ENCODE measurements at regions not wholly inside any gene's neighbourhood (a gene's known extent, or its start where the extent isn't known, plus 50 kb on each side); places are given as distances from the start of the nearest gene placed in this dataset.

GRCh38 chr13:90834700-90835099 lies 512.8 kb upstream of the MIR17HG start:
- DNase-seq (ENCODE audit: low read depth in 1 of 2, low spot score in 1 of 2), result no peak
- H3K27ac ChIP-seq, result no peak overlapping the region
- no peak for TF ChIP-seq HMGXB4 (CRISPR knock-in tag; IDR thresholded peaks at IDR 0.05; ENCODE audit: borderline replicate concordance)
- TF ChIP-seq GATA3 (IDR thresholded peaks at IDR 0.05; ENCODE audit: borderline replicate concordance), result no peak
- no peak for TF ChIP-seq NPAS2 (CRISPR knock-in tag; IDR thresholded peaks at IDR 0.05; ENCODE audit: borderline replicate concordance)
- no peak for TF ChIP-seq BHLHE40 (IDR thresholded peaks at IDR 0.05; ENCODE audit: low read depth, low read length)
- no peak for TF ChIP-seq PBX3 (IDR thresholded peaks at IDR 0.05)
- no peak for TF ChIP-seq ZSCAN20 (CRISPR knock-in tag; IDR thresholded peaks at IDR 0.05)
- TF ChIP-seq FOSB (CRISPR knock-in tag; IDR thresholded peaks at IDR 0.05), result no peak
- TF ChIP-seq FOSL2 (IDR thresholded peaks at IDR 0.05), result no peak
- no peak for TF ChIP-seq FOSL2 (CRISPR knock-in tag; IDR thresholded peaks at IDR 0.05)
- TF ChIP-seq EP300 (IDR thresholded peaks at IDR 0.05), result no peak
- no peak for TF ChIP-seq ELK1 (IDR thresholded peaks at IDR 0.05; ENCODE audit: low read depth, low read length)
- no peak for TF ChIP-seq HES2 (IDR thresholded peaks at IDR 0.05)
- TF ChIP-seq KDM5A (IDR thresholded peaks at IDR 0.05), result no peak
- 62% methylated on average over 5 of the region's 5 CpGs for WGBS (ENCODE audit: missing lambda C conversion rate)
- no peak for FAIRE-seq
- ChIA-PET POLR2A (no interaction called here), CTCF (no interaction called here)
- H3K4me2 ChIP-seq, result no peak overlapping the region
- no peaks in the 10 kb centered on the region for H3K4me1 ChIP-seq
- no peak for ATAC-seq
- H3K9me3 ChIP-seq, result no peaks in the 10 kb centered on the region
- H3K4me3 ChIP-seq, result no peak overlapping the region

GRCh38 chr13:90835826-90836225 lies 511.7 kb upstream of the MIR17HG start:
- no peak for FAIRE-seq
- H3K4me3 ChIP-seq, result no peak overlapping the region
- H3K27ac ChIP-seq, result no peak overlapping the region
- TF ChIP-seq E2F6 (IDR thresholded peaks at IDR 0.05; ENCODE audit: borderline replicate concordance, low read depth), result no peak
- no peak for TF ChIP-seq CTCF (IDR thresholded peaks at IDR 0.05)
- no peak for TF ChIP-seq CHD4 (IDR thresholded peaks at IDR 0.05; ENCODE audit: borderline replicate concordance)
- TF ChIP-seq RNF2 (IDR thresholded peaks at IDR 0.05; ENCODE audit: borderline replicate concordance, low read depth), result no peak
- no peak for TF ChIP-seq ZNF302 (CRISPR knock-in tag; IDR thresholded peaks at IDR 0.05)
- TF ChIP-seq KDM5A (IDR thresholded peaks at IDR 0.05), result no peak
- TF ChIP-seq SMC3 (IDR thresholded peaks at IDR 0.05), result no peak
- TF ChIP-seq EP300 (IDR thresholded peaks at IDR 0.05), result no peak
- TF ChIP-seq HMGXB4 (CRISPR knock-in tag; IDR thresholded peaks at IDR 0.05; ENCODE audit: borderline replicate concordance), result no peak
- TF ChIP-seq PBX3 (IDR thresholded peaks at IDR 0.05), result no peak
- no peak for TF ChIP-seq HES2 (IDR thresholded peaks at IDR 0.05)
- TF ChIP-seq RCOR1 (IDR thresholded peaks at IDR 0.05; ENCODE audit: low read depth, low read length), result no peak
- no peak for TF ChIP-seq ZSCAN20 (CRISPR knock-in tag; IDR thresholded peaks at IDR 0.05)
- no peak for ATAC-seq
- H3K9me3 ChIP-seq, result no peaks in the 10 kb centered on the region
- POLR2A ChIA-PET, result no interaction called here
- CTCF ChIA-PET, result no interaction called here
- no peak for DNase-seq (ENCODE audit: low read depth in 1 of 2, low spot score in 1 of 2)
- no peaks in the 10 kb centered on the region for H3K4me1 ChIP-seq
- H3K4me2 ChIP-seq, result no peak overlapping the region
